Kidney (tissue), 13 donors: ENCODE measurements at regions not wholly inside any gene's neighbourhood (a gene's known extent, or its start where the extent isn't known, plus 50 kb on each side); places are given as distances from the start of the nearest gene placed in this dataset.
A peak's percentile ranks its signal among the peaks of the same experiment; 100 is the strongest.

ENCODE experiments used
- DNase-seq, 5 donors: peaks; one replicate each; pipeline ENCODE4 v3.0.0-alpha.2; 2013 to 2020
- FAIRE-seq: peaks from 2 replicates; lab custom pipeline; 2012; peaks lifted over from hg19 to GRCh38; lab: Jason Lieb, UNC
- H3K27ac ChIP-seq, 2 donors: one replicate each; pipeline ENCODE4 v1.7.0; 2013; ENCODE audit warnings: low read depth in 2 of 2, low read length in 2 of 2, inconsistent platforms in 1 of 2
- H3K27me3 ChIP-seq: one replicate; pipeline ENCODE4 v1.7.1; 2013; ENCODE audit warnings: low read length, inconsistent platforms; ENCODE audit not compliant: control insufficient read depth, insufficient read depth
- H3K36me3 ChIP-seq, 3 donors: one replicate each; pipeline versions ENCODE4 v1.7.0 to v1.7.1; 2013; ENCODE audit warnings: low read length in 3 of 3, control low read depth in 1 of 3, inconsistent platforms in 1 of 3; ENCODE audit not compliant: insufficient read depth in 3 of 3, control insufficient read depth in 2 of 3
- H3K4me1 ChIP-seq, 3 donors: one replicate each; pipeline versions ENCODE4 v1.7.0 to v1.7.1; 2013; ENCODE audit warnings: low read length in 3 of 3, inconsistent platforms in 1 of 3, low read depth in 1 of 3; ENCODE audit not compliant: control insufficient read depth in 2 of 3, insufficient read depth in 2 of 3
- H3K4me3 ChIP-seq, 3 donors: one replicate each; pipeline versions ENCODE4 v1.7.0 to v1.8.1; 2013; ENCODE audit warnings: low read length in 3 of 3, control low read depth in 1 of 3, inconsistent platforms in 1 of 3
- H3K9ac ChIP-seq, 3 donors: one replicate each; pipeline versions ENCODE4 v1.7.0 to v1.7.1; 2013; ENCODE audit warnings: low read length in 3 of 3, control low read depth in 1 of 3, inconsistent platforms in 1 of 3
- H3K9me3 ChIP-seq, 3 donors: one replicate each; pipeline versions ENCODE4 v1.7.0 to v1.7.1; 2013; ENCODE audit warnings: low read length in 3 of 3, control low read depth in 1 of 3, inconsistent platforms in 1 of 3; ENCODE audit not compliant: control insufficient read depth in 2 of 3, insufficient read depth in 1 of 3
- CTCF ChIP-seq: IDR thresholded peaks from 3 replicates; pipeline ENCODE4 v1.5.1; 2012; ENCODE audit warnings: mild to moderate bottlenecking, moderate library complexity, borderline replicate concordance; ENCODE audit not compliant: insufficient read depth; ENCODE audit errors: extremely low read depth
- intact Hi-C: fragments of 100-400 bp; cut with DNase I; formaldehyde crosslinking; loops from one replicate; pipeline ENCODE4 v1.11.1; 2022
- donor health status: control.
- donor health status: control.
- donor health status: control.
- donor health status: control.
- donor health status: control.
- donor health status: DM: yes; HTN: yes; CAD: no.
- donor health status: Normal renal cell carcinoma (clear cell type).

DNA sequence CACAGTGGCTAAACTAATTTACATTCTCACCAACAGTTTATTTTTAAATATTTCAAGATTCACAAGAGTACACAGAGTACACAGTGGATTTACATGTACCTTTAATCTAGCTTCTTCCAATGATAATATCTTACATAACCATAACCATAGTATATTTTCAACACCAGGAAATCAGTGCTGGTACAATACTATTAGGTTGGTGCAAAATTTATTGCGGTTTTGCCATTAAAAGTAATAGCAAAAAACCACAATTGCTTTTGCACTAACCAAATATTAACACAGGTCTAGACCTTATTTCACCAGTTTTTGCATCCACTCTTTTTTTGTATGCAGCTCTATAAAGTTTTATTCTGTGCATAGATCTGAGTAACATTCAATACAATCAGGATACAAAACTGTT lies 163.0 kb downstream of the SCG2 start:
- intact Hi-C loops, result no loop called here
- no peak overlapping the region for H3K4me3 ChIP-seq
- H3K9ac ChIP-seq, result no peak overlapping the region
- FAIRE-seq (no peak), DNase-seq (no peak)
- no peak for TF ChIP-seq CTCF
- peaks cover 0 to 2% (median 0%) of the 10 kb centered on the region in 3 donors for H3K4me1 ChIP-seq
- H3K9me3 ChIP-seq, result no peaks in the 10 kb centered on the region
- H3K36me3 ChIP-seq, result no peaks in the 10 kb centered on the region
- no peak overlapping the region for H3K27ac ChIP-seq
- H3K27me3 ChIP-seq, result no peaks in the 10 kb centered on the region

- no peak for DNase-seq
- intact Hi-C loops, result no loop called here
- no peak overlapping the region for H3K4me3 ChIP-seq
- H3K9ac ChIP-seq, result no peak overlapping the region
- no peaks in the 10 kb centered on the region for H3K36me3 ChIP-seq
- no peaks in the 10 kb centered on the region for H3K9me3 ChIP-seq
- no peak overlapping the region for H3K27ac ChIP-seq
- no peaks in the 10 kb centered on the region for H3K27me3 ChIP-seq
- peaks cover 0 to 2% (median 0%) of the 10 kb centered on the region in 3 donors for H3K4me1 ChIP-seq
- no peak for TF ChIP-seq CTCF
- FAIRE-seq, result no peak
Observed at GRCh38 chr2:223439786-223440185, 162.4 kb downstream of the SCG2 start.

DNA sequence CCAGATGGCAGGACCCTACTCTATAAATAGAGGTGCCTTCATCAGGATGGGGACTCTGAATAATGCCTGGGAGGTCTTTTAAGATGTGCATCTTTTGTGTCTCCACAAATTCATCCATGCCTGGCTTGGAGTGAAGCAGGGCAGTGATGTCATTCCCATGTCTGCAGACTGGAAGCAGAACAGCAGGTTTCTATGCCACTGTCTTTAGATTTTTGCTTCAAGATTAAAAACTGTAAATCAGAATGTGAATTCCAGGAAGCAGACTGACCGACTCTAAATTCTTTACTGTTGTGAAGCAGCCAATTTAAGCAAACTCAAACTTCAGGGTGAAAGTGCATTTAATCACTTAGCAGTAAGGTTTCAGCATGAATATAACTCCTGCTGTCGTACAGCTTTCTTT lies 159.3 kb downstream of the SCG2 start:
- no peak overlapping the region for H3K27ac ChIP-seq
- H3K9ac ChIP-seq, result no peak overlapping the region
- H3K27me3 ChIP-seq, result no peaks in the 10 kb centered on the region
- no peak for TF ChIP-seq CTCF
- peaks cover 0 to 2% (median 0%) of the 10 kb centered on the region in 3 donors for H3K4me1 ChIP-seq
- intact Hi-C loops, result no loop called here
- DNase-seq (peak in 2 of 5 donors; percentile 53 to 75), FAIRE-seq (no peak)
- H3K36me3 ChIP-seq, result no peaks in the 10 kb centered on the region
- H3K4me3 ChIP-seq, result no peak overlapping the region
- H3K9me3 ChIP-seq, result no peaks in the 10 kb centered on the region

DNA sequence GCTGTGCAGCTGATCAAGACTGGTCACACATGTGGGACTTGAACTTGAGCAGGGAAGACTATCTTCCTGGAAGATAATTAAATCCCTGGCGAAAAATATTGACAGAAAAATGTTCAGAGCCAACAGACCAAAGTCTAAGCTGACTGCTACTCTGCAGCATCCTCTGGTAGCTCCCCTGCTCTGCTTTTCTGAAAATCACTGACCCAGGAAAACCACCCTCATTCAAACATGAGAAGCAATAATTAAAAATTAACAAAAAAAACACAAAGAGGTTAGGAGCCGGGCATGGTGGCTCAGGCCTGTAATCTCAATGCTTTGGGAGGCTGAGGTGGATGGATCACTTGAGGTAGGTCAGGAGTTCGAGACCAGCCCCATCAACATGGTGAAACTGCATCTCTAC lies 151.9 kb downstream of the SCG2 start:
- no peak for FAIRE-seq

More for the DNA sequence above, 151.9 kb downstream of the SCG2 start:
- H3K9ac ChIP-seq, result no peak overlapping the region
- H3K27me3 ChIP-seq, result no peaks in the 10 kb centered on the region
- intact Hi-C loops, result no loop called here
- DNase-seq, result no peak
- no peak overlapping the region for H3K4me3 ChIP-seq
- no peak overlapping the region for H3K27ac ChIP-seq
- no peak for TF ChIP-seq CTCF
- no peaks in the 10 kb centered on the region for H3K4me1 ChIP-seq
- H3K36me3 ChIP-seq, result no peaks in the 10 kb centered on the region
- no peaks in the 10 kb centered on the region for H3K9me3 ChIP-seq
